OCI-LY1 (cell line): ENCODE measurements at regions not wholly inside any gene's neighbourhood (a gene's known extent, or its start where the extent isn't known, plus 50 kb on each side); places are given as distances from the start of the nearest gene placed in this dataset.

Source experiments
- H2AFZ ChIP-seq: fragments of 200-600 bp; sonication (generic), shearing (Covaris generic); 2 replicates; pipeline ENCODE4 v1.6.0; 2014; ENCODE audit warnings: antibody characterized with exemption, mild to moderate bottlenecking, low read length
- H3F3A ChIP-seq: fragments of 200-600 bp; sonication (generic), shearing (Covaris generic); 2 replicates; pipeline ENCODE4 v1.6.0; 2014; ENCODE audit warnings: mild to moderate bottlenecking, antibody characterized with exemption, low read length, moderate library complexity; ENCODE audit not compliant: insufficient read depth
- H3K27ac ChIP-seq: fragments of 200-600 bp; sonication (generic); 2 replicates; pipeline ENCODE4 v1.5.1; 2014; ENCODE audit warnings: low read length, mixed run types, mild to moderate bottlenecking, low read depth; ENCODE audit not compliant: poor library complexity, severe bottlenecking
- H3K27me3 ChIP-seq: fragments of 200-600 bp; sonication (generic); 2 replicates; pipeline ENCODE4 v1.6.0; 2014; ENCODE audit warnings: antibody characterized with exemption, mild to moderate bottlenecking, low read length, moderate library complexity; ENCODE audit not compliant: insufficient read depth
- H3K36me3 ChIP-seq: fragments of 200-600 bp; sonication (generic); 2 replicates; pipeline ENCODE4 v1.6.1; 2014; ENCODE audit warnings: mild to moderate bottlenecking, antibody characterized with exemption, low read length, moderate library complexity, mixed read lengths; ENCODE audit not compliant: insufficient read depth
- H3K4me1 ChIP-seq: fragments of 200-600 bp; sonication (generic); 2 replicates; pipeline ENCODE4 v1.5.1; 2014; ENCODE audit warnings: mild to moderate bottlenecking, low read length, moderate library complexity; ENCODE audit not compliant: insufficient read depth, severe bottlenecking
- H3K4me2 ChIP-seq: fragments of 200-600 bp; sonication (generic), shearing (Covaris generic); 2 replicates; pipeline ENCODE4 v1.6.1; 2014; ENCODE audit warnings: low read length
- H3K4me3 ChIP-seq: fragments of 200-600 bp; sonication (generic); 2 replicates; pipeline ENCODE4 v1.5.1; 2014; ENCODE audit warnings: low read length, low read depth, mild to moderate bottlenecking, mixed read lengths; ENCODE audit not compliant: poor library complexity, severe bottlenecking
- H3K79me2 ChIP-seq: fragments of 200-600 bp; shearing (Covaris generic); 2 replicates; pipeline ENCODE4 v1.6.1; 2016; ENCODE audit warnings: mixed run types, low read length, mixed read lengths; ENCODE audit not compliant: insufficient read depth
- H3K9ac ChIP-seq: fragments of 200-600 bp; sonication (generic), shearing (Covaris generic); 2 replicates; pipeline ENCODE4 v1.6.1; 2014; ENCODE audit warnings: mild to moderate bottlenecking, low read length, mixed read lengths
- H3K9me2 ChIP-seq: fragments of 200-600 bp; sonication (generic), shearing (Covaris generic); 2 replicates; pipeline ENCODE4 v1.6.1; 2014; ENCODE audit warnings: low read depth, mild to moderate bottlenecking, low read length, mixed read lengths
- H3K9me3 ChIP-seq: fragments of 200-600 bp; shearing (Covaris generic); 2 replicates; pipeline ENCODE4 v1.6.1; 2014; ENCODE audit warnings: low read length, mixed read lengths
- H4K20me1 ChIP-seq: fragments of 200-600 bp; sonication (generic), shearing (Covaris generic); 2 replicates; pipeline ENCODE4 v1.6.0; 2016; ENCODE audit warnings: mild to moderate bottlenecking, low read length; ENCODE audit not compliant: insufficient read depth
- EZH2 ChIP-seq: fragments of 200-600 bp; sonication (generic), shearing (Covaris generic); IDR thresholded peaks from 2 replicates; pipeline ENCODE4 v1.8.0; 2017; ENCODE audit warnings: borderline replicate concordance, mixed run types, mild to moderate bottlenecking, antibody characterized with exemption, low read length, moderate library complexity, mixed read lengths
- TF ChIP-seq, protein P1 (sequence below): fragments of 200-600 bp; sonication (generic), shearing (Covaris generic); IDR thresholded peaks from 2 replicates; pipeline ENCODE4 v1.5.1; 2017; ENCODE audit warnings: mild to moderate bottlenecking, antibody characterized with exemption, low read length, moderate library complexity, mixed read lengths

DNA sequence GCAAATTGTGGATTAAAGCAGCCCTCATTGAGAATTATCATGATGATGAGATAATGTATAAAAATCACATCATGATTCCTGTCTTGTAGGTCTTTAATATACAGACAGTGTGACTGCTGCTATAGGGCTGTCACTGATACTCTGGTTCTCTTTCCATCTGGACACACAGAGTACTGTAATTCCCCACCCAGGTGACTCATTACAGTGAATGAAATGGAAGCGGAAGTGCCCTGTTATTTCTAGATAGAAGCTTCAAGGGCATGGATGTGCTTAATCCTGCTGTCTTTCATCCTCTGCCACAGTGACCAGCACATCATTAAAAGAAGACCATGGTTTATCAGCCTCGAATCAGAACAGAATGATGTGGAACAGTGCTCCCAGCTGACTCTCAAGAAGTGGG lies 1234.0 kb downstream of the SORCS3 start:
- Histone ChIP-seq H4K20me1 (no peaks in the 10 kb centered on the region), H3K9ac (no peak overlapping the region), H3K27ac (no peak overlapping the region), H3K79me2 (no peaks in the 10 kb centered on the region), H2AFZ (no peak overlapping the region), H3K9me3 (no peaks in the 10 kb centered on the region), H3K4me1 (no peaks in the 10 kb centered on the region), H3K36me3 (no peaks in the 10 kb centered on the region), H3F3A (no peaks in the 10 kb centered on the region), H3K9me2 (no peaks in the 10 kb centered on the region), H3K27me3 (no peaks in the 10 kb centered on the region), H3K4me2 (no peak overlapping the region), H3K4me3 (no peak overlapping the region)
- TF ChIP-seq, protein P1, sequence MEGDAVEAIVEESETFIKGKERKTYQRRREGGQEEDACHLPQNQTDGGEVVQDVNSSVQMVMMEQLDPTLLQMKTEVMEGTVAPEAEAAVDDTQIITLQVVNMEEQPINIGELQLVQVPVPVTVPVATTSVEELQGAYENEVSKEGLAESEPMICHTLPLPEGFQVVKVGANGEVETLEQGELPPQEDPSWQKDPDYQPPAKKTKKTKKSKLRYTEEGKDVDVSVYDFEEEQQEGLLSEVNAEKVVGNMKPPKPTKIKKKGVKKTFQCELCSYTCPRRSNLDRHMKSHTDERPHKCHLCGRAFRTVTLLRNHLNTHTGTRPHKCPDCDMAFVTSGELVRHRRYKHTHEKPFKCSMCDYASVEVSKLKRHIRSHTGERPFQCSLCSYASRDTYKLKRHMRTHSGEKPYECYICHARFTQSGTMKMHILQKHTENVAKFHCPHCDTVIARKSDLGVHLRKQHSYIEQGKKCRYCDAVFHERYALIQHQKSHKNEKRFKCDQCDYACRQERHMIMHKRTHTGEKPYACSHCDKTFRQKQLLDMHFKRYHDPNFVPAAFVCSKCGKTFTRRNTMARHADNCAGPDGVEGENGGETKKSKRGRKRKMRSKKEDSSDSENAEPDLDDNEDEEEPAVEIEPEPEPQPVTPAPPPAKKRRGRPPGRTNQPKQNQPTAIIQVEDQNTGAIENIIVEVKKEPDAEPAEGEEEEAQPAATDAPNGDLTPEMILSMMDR: no peak
- no peak for TF ChIP-seq EZH2

DNA sequence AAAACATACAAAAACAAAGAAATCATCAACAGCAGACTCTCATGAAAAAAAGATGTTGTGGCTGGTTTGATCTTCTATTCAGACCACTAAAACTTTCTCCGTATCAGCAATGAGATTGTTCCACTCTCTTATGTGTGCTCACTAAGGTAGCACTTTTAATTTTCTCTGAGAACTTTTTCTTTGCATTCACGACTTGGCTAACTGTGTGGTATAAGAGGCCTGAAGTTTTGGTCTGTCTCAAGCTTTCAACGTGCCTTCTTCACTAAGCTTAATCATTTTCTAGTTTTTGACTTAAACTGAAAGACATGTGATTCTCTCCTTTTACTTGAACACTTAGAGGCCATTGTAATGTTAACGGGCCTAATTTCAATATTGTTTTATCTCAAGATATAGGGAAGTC lies 1231.6 kb downstream of the SORCS3 start:
- no peak overlapping the region for H3K9ac ChIP-seq
- no peak overlapping the region for H3K4me2 ChIP-seq
- no peaks in the 10 kb centered on the region for H4K20me1 ChIP-seq
- no peaks in the 10 kb centered on the region for H3K79me2 ChIP-seq
- H3K27me3 ChIP-seq: no peaks in the 10 kb centered on the region
- no peaks in the 10 kb centered on the region for H3K9me2 ChIP-seq
- no peak overlapping the region for H3K27ac ChIP-seq
- no peaks in the 10 kb centered on the region for H3K9me3 ChIP-seq
- H3K4me1 ChIP-seq: no peaks in the 10 kb centered on the region
- no peak overlapping the region for H2AFZ ChIP-seq
- H3K36me3 ChIP-seq: no peaks in the 10 kb centered on the region
- no peaks in the 10 kb centered on the region for H3F3A ChIP-seq
- H3K4me3 ChIP-seq: no peak overlapping the region
- TF ChIP-seq, protein P1: no peak
- no peak for TF ChIP-seq EZH2

DNA sequence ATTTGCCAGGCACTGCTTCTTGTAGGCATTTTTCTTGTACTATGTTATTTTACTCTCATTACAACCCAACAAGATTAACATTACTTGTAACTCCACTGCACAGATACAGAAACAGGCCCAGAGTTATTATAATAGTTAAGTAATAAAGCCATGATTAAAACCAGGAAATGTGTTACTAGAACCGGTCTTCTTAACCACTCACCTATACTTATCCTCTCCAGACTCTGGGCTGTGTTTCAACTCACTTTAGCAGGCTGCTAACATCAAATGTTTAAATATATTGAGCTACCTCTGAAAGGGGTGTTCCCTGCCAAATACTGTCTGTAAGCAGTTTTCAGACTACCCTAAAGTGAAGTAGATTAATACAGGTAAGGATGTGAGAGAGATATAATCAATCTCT lies 1227.8 kb downstream of the SORCS3 start:
- Histone ChIP-seq H3K9ac (no peak overlapping the region), H3K4me1 (no peaks in the 10 kb centered on the region), H3K9me2 (no peaks in the 10 kb centered on the region), H2AFZ (no peak overlapping the region), H3K36me3 (no peaks in the 10 kb centered on the region), H4K20me1 (no peaks in the 10 kb centered on the region), H3F3A (no peaks in the 10 kb centered on the region), H3K79me2 (no peaks in the 10 kb centered on the region), H3K4me2 (no peak overlapping the region), H3K27ac (no peak overlapping the region), H3K4me3 (no peak overlapping the region), H3K27me3 (no peaks in the 10 kb centered on the region), H3K9me3 (no peaks in the 10 kb centered on the region)
- no peak for TF ChIP-seq EZH2
- TF ChIP-seq, protein P1: no peak
